Psoas muscle (tissue), 7 donors: ENCODE measurements at regions not wholly inside any gene's neighbourhood (a gene's known extent, or its start where the extent isn't known, plus 50 kb on each side); places are given as distances from the start of the nearest gene placed in this dataset.

ENCODE experiments used
- ATAC-seq, 4 donors: fragments of 200-7000 bp; cut with Tn5 transposase; one replicate each; pipeline ENCODE4 v1.9.1; 2020; ENCODE audit warnings: moderate library complexity in 3 of 4, mild to moderate bottlenecking in 2 of 4
- DNase-seq, 2 donors: peaks; one replicate each; pipeline ENCODE4 v3.0.0-alpha.2; 2020
- H3K27ac ChIP-seq: fragments of 200-600 bp; one replicate; pipeline ENCODE4 v1.8.0; 2022
- H3K27me3 ChIP-seq, 3 donors: fragments of 200-600 bp in 1 of 3; one replicate each; pipeline versions ENCODE4 v1.6.1 to v1.8.0; 2013 to 2022; ENCODE audit warnings: low read length in 2 of 3, mild to moderate bottlenecking in 2 of 3, moderate library complexity in 1 of 3; ENCODE audit not compliant: insufficient read depth in 3 of 3
- H3K36me3 ChIP-seq, 2 donors: fragments of 200-600 bp in 1 of 2; one replicate each; pipeline versions ENCODE4 v1.6.1 to v1.8.0; 2013 to 2022; ENCODE audit warnings: low read depth in 1 of 2, mild to moderate bottlenecking in 1 of 2, moderate library complexity in 1 of 2; ENCODE audit not compliant: insufficient read depth in 1 of 2
- H3K4me1 ChIP-seq: fragments of 200-600 bp; one replicate; pipeline ENCODE4 v1.8.0; 2022
- H3K4me3 ChIP-seq: fragments of 200-600 bp; one replicate; pipeline ENCODE4 v1.8.0; 2022; ENCODE audit warnings: mild to moderate bottlenecking
- H3K9me3 ChIP-seq: fragments of 200-600 bp; one replicate; pipeline ENCODE4 v1.8.0; 2022
- WGBS, 3 donors: extraction: QIAGEN DNeasy Blood & Tissue Kit; methylation state at CpG; one replicate each; pipeline versions ENCODE4 v1.1.6 to v1.1.7; 2013; 5-methylcytosine and 5-hydroxymethylcytosine counted together
- intact Hi-C, 2 donors: fragments of 100-400 bp; cut with DNase I; formaldehyde crosslinking; loops; one replicate each; pipeline versions ENCODE4 v1.11.0 to v1.14.2; 2022
- TF ChIP-seq, protein P1 (sequence below): fragments of 200-600 bp; IDR thresholded peaks from one replicate; pipeline ENCODE4 v1.8.0; 2022; ENCODE audit warnings: antibody characterized with exemption
- donor health status: healthy with polysubstance abuse.
- donor health status: DM: no; HTN: no; CAD: no; lungs with moderate emphysema.
- donor health status: Bipolar disorder and iron deficiency.
- donor health status: healthy.
- donor health status: DM: yes; HTN: yes; CAD: no.
- donor health status: DM: no; HTN: no; CAD: no.
- donor health status: DM: yes; HTN: yes; CAD: no.

DNA sequence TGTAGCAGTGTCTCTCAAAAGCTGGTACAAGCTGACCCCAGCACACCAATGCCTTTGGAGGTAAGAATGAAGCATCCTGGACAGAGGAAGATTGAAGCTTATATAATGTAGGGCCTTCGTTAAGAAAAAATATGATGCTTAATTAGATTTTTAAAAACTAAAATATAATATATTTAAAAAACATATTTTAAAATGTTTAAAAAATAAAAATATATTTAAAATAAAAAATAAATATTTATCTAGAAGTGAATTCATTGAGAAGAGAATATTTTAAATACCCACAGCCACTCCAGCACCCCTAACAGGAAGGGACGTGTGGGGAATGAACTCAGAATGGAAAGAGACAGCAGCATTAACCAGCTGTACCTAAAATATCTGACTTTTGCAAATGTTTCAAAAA lies 65.1 kb upstream of the DDX53 start:
- Histone ChIP-seq H3K4me1 (no peaks in the 10 kb centered on the region), H3K27ac (no peak overlapping the region), H3K36me3 (no peaks in the 10 kb centered on the region), H3K27me3 (no peaks in the 10 kb centered on the region), H3K4me3 (no peak overlapping the region), H3K9me3 (no peaks in the 10 kb centered on the region)
- WGBS, 3 donors: 64 to 98% (median 96%) methylated on average over 2 of the region's 2 CpGs
- TF ChIP-seq, protein P1, sequence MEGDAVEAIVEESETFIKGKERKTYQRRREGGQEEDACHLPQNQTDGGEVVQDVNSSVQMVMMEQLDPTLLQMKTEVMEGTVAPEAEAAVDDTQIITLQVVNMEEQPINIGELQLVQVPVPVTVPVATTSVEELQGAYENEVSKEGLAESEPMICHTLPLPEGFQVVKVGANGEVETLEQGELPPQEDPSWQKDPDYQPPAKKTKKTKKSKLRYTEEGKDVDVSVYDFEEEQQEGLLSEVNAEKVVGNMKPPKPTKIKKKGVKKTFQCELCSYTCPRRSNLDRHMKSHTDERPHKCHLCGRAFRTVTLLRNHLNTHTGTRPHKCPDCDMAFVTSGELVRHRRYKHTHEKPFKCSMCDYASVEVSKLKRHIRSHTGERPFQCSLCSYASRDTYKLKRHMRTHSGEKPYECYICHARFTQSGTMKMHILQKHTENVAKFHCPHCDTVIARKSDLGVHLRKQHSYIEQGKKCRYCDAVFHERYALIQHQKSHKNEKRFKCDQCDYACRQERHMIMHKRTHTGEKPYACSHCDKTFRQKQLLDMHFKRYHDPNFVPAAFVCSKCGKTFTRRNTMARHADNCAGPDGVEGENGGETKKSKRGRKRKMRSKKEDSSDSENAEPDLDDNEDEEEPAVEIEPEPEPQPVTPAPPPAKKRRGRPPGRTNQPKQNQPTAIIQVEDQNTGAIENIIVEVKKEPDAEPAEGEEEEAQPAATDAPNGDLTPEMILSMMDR: no peak
- intact Hi-C loops: no loop called here
- DNase-seq (no peak), ATAC-seq (no peak)

DNA sequence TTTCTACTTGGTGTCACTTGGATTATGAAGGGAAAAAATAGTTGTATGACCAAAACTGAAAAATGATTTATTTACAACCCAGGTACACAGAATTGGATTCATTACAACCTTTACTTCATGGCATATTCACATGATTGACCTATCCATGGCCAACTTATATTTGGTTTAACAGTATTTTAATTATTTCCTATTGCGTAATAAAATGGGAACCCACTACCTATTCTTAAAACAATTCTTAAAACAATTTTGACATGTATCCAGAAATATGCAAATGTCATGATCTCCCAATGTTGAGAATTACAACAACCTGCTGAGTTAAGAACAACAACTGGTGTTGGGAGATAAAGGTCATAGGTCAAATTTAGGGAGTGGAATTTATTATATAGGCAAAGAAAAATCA lies 54.8 kb upstream of the DDX53 start:
- DNase-seq (no peak), ATAC-seq (no peak)
- 92 to 96% (median 96%) methylated on average over 1 of the region's 1 CpG for WGBS, 3 donors
- Histone ChIP-seq H3K9me3 (no peaks in the 10 kb centered on the region), H3K4me1 (no peaks in the 10 kb centered on the region), H3K27me3 (no peaks in the 10 kb centered on the region), H3K27ac (no peak overlapping the region), H3K36me3 (no peaks in the 10 kb centered on the region), H3K4me3 (no peak overlapping the region)
- intact Hi-C loops: no loop called here
- TF ChIP-seq, protein P1: no peak
